Lower leg skin (tissue), 4 donors: ENCODE measurements at regions not wholly inside any gene's neighbourhood (a gene's known extent, or its start where the extent isn't known, plus 50 kb on each side); places are given as distances from the start of the nearest gene placed in this dataset.

Experiments used
- DNase-seq, 2 donors: peaks; one replicate each; pipeline ENCODE4 v3.0.0-alpha.2; 2019; ENCODE audit warnings: low spot score in 2 of 2
- H3K4me3 ChIP-seq: fragments of 200-600 bp; sonication (generic); 2 replicates; pipeline ENCODE4 v1.5.1; 2017; ENCODE audit warnings: mild to moderate bottlenecking, low read depth; ENCODE audit not compliant: poor library complexity, severe bottlenecking
- POLR2A ChIP-seq, 2 donors: fragments of 450-650 bp; IDR thresholded peaks; one replicate each; pipeline ENCODE4 v1.6.1; 2016 to 2017; ENCODE audit warnings: antibody characterized with exemption in 2 of 2, mild to moderate bottlenecking in 1 of 2, moderate library complexity in 1 of 2
- WGBS, 2 donors: methylation state at CpG; one replicate each; pipeline ENCODE4 v1.1.5; 2018; 5-methylcytosine and 5-hydroxymethylcytosine counted together
- intact Hi-C: fragments of 100-400 bp; cut with DNase I; formaldehyde crosslinking; loops from one replicate; pipeline ENCODE4 v1.15.0; 2023; ENCODE audit warnings: low total_unique reads
- TF ChIP-seq, protein P1 (sequence below), 3 donors: fragments of 450-650 bp; IDR thresholded peaks; one replicate each; pipeline ENCODE4 v1.5.1; 2016; ENCODE audit warnings: antibody characterized with exemption in 3 of 3, mild to moderate bottlenecking in 3 of 3, moderate library complexity in 2 of 3

GRCh38 chrX:98514032-98514431 lies 1630.3 kb downstream of the RPA4 start:
- TF ChIP-seq, protein P1, sequence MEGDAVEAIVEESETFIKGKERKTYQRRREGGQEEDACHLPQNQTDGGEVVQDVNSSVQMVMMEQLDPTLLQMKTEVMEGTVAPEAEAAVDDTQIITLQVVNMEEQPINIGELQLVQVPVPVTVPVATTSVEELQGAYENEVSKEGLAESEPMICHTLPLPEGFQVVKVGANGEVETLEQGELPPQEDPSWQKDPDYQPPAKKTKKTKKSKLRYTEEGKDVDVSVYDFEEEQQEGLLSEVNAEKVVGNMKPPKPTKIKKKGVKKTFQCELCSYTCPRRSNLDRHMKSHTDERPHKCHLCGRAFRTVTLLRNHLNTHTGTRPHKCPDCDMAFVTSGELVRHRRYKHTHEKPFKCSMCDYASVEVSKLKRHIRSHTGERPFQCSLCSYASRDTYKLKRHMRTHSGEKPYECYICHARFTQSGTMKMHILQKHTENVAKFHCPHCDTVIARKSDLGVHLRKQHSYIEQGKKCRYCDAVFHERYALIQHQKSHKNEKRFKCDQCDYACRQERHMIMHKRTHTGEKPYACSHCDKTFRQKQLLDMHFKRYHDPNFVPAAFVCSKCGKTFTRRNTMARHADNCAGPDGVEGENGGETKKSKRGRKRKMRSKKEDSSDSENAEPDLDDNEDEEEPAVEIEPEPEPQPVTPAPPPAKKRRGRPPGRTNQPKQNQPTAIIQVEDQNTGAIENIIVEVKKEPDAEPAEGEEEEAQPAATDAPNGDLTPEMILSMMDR (IDR thresholded peaks at IDR 0.05), result no peak
- TF ChIP-seq POLR2A (IDR thresholded peaks at IDR 0.05), result no peak
- DNase-seq, result no peak
- intact Hi-C loops, result no loop called here
- no peak overlapping the region for H3K4me3 ChIP-seq

DNA sequence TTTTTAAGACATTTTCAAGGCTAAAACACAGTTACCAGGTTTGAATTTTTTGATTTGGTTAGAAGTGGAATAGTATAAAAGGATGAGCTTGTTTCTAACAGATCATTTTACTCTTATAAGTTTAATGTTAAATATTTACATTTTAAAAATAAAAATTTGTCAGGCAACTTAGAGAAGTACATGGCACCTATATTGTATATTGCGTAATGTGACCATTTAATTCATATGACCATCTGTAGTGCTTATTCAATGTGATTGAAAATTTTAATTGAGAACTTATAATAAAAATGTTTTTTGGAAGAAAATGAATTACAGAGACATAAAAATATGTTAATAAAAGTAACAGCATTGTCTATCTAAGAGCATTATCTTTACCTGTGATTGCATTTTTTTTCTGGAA lies 1632.4 kb downstream of the RPA4 start:
- no peak for DNase-seq
- no peak for TF ChIP-seq POLR2A (IDR thresholded peaks at IDR 0.05)
- TF ChIP-seq, protein P1 (IDR thresholded peaks at IDR 0.05), result no peak
- no peak overlapping the region for H3K4me3 ChIP-seq
- intact Hi-C loops, result no loop called here
- 94% methylated on average over 1 of the region's 1 CpG for WGBS, 2 donors

GRCh38 chrX:98523026-98523425 lies 1639.3 kb downstream of the RPA4 start:
- no peak for DNase-seq
- TF ChIP-seq, protein P1 (IDR thresholded peaks at IDR 0.05), result no peak
- no peak for TF ChIP-seq POLR2A (IDR thresholded peaks at IDR 0.05)
- no peak overlapping the region for H3K4me3 ChIP-seq
- 57 to 86% methylated on average over 3 of the region's 3 CpGs for WGBS, 2 donors
- intact Hi-C loops, result no loop called here

DNA sequence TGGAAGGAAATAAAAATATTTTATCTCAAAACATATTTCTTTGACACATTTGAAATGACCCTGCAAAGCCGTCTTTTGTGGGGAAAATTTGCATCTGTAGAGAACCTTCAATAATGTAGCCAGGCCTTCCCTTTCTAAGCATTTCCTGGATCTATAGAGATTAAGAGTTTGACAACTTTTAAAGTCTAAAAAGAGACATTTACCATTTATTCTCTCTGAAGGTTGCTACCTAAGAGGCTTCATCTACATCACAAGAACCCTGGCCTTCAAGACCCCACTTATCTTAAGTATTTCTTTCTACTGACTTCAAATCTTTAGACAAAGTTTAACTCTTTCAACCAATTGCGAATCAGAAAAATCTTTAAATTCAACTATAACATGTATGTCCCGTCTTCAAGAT lies 1639.8 kb downstream of the RPA4 start:
- intact Hi-C loops, result no loop called here
- 85 to 91% methylated on average over 3 of the region's 3 CpGs for WGBS, 2 donors
- TF ChIP-seq, protein P1 (IDR thresholded peaks at IDR 0.05), result no peak
- no peak for TF ChIP-seq POLR2A (IDR thresholded peaks at IDR 0.05)

GRCh38 chrX:98548519-98548918 lies 1664.8 kb downstream of the RPA4 start:
- 8 to 27% methylated on average over 2 of the region's 2 CpGs for whole genome bisulfite sequencing, 2 donors
- DNase-seq, result no peak
- TF ChIP-seq POLR2A (IDR thresholded peaks at IDR 0.05), result no peak
- TF ChIP-seq, protein P1 (IDR thresholded peaks at IDR 0.05), result no peak
- intact Hi-C loops, result no loop called here
- H3K4me3 ChIP-seq, result no peak overlapping the region

More for the DNA sequence above, 1639.8 kb downstream of the RPA4 start:
- H3K4me3 ChIP-seq, result no peak overlapping the region
- no peak for DNase-seq

DNA sequence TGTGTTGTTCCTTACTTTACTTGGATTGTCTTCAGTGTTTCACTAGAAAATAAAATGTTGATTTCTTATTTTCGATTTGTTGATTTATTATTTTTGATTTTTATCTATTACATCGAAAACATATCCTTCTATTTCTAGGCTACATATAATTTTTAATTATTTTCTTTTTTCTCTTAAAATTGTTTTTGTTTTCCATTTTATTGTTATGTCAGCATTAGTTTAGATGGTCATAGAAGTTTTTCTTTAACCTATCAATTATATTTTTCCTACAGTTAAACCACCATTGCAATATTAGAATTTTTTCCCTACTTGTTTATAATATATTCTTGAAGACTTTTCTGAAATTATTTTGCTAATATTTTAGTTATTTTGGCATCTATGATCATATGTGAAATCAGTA lies 1685.1 kb downstream of the RPA4 start:
- 76% methylated on average over 2 of the region's 2 CpGs for WGBS, 2 donors
- TF ChIP-seq, protein P1 (IDR thresholded peaks at IDR 0.05), result no peak
- TF ChIP-seq POLR2A (IDR thresholded peaks at IDR 0.05), result no peak
- no peak overlapping the region for H3K4me3 ChIP-seq
- intact Hi-C loops, result no loop called here
- no peak for DNase-seq
